Ectodermal cell (in vitro differentiated cells): ENCODE measurements at regions not wholly inside any gene's neighbourhood (a gene's known extent, or its start where the extent isn't known, plus 50 kb on each side); places are given as distances from the start of the nearest gene placed in this dataset.

Source experiments
- H3K27ac ChIP-seq: 2 replicates; pipeline ENCODE4 v1.7.0; 2013; ENCODE audit warnings: mild to moderate bottlenecking, low read depth, low read length; ENCODE audit not compliant: insufficient read depth, poor library complexity, severe bottlenecking
- H3K27me3 ChIP-seq: 2 replicates; pipeline ENCODE4 v1.7.0; 2013; ENCODE audit warnings: mild to moderate bottlenecking, low read length; ENCODE audit not compliant: insufficient read depth, control insufficient read depth, poor library complexity, severe bottlenecking
- H3K36me3 ChIP-seq: one replicate; pipeline ENCODE4 v1.7.0; 2013; ENCODE audit warnings: low read length; ENCODE audit not compliant: control insufficient read depth, insufficient read depth
- H3K4me1 ChIP-seq: one replicate; pipeline ENCODE4 v1.7.0; 2013; ENCODE audit warnings: low read length; ENCODE audit not compliant: control insufficient read depth, insufficient read depth
- H3K4me3 ChIP-seq: 2 replicates; pipeline ENCODE4 v1.7.0; 2013; ENCODE audit warnings: low read depth, low read length, control low read depth; ENCODE audit not compliant: insufficient read depth
- H3K9me3 ChIP-seq: 2 replicates; pipeline ENCODE4 v1.7.0; 2013; ENCODE audit warnings: mild to moderate bottlenecking, low read length, moderate library complexity; ENCODE audit not compliant: control insufficient read depth
- WGBS, 2 experiments: methylation state at CpG; one replicate each; pipeline ENCODE4 v1.1.7; 2013; ENCODE audit warnings: missing lambda C conversion rate in 2 of 2; 5-methylcytosine and 5-hydroxymethylcytosine counted together

DNA sequence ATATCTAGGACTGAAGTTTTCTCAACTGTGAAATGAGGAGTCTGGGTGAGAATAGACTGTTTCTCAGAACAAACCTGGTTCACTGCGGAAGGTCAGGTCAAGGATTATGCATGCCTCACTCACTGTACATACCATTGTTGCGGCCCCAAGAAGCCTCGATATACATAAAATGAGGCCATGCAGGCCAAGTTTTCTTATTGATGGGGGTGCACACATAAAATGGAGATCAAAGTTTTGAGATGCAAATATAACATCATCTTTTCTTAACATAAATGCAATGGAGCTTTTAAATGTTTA is 1366.1 kb upstream of the CELF4 start:
- no peak overlapping the region for H3K27ac ChIP-seq

DNA sequence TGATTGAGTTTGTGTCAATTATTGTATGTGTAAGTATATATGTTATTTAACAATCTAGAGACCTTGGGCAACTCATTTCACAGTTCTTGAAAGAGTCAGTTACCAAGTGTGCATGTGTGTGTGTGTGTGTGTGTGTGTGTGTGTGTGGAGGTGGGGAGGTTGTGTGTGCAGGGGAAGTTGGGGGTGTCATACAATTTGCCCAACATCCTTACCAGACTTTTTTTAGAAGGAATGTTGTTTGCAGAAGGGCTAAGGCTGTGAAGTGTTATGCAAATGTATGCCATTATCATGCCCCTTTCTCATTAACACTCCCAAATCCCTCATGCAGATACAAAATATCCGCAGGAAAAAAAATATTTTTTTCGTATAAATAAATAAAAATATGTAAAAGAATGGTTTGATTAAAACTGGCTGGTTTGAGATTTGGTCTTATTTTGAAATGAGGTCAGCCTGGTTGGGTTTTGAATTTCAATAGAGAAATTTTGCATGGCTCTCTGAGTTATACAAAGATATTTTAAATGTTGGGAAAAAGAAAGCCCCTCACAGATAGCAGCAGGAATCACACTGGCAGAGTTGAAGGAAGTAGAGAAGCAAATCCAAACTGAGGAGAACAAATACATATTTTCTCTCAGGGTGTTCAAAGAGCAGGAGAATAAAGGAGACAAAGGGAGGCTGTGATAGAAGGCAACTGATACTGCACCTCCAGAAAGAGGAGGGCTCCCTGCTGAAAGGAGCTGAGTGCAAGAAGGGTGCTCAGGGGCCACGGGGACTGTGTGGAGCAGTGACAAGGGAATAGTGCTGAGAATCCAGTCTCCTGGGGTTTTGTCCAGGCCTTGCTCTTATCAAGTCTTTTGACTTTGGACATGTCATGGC is 1365.5 kb upstream of the CELF4 start:
- no peak overlapping the region for H3K27ac ChIP-seq
- no peaks in the 10 kb centered on the region for H3K9me3 ChIP-seq
- WGBS, 2 experiments: 28 to 30% methylated on average over 1 of the region's 3 CpGs
- H3K4me1 ChIP-seq: no peaks in the 10 kb centered on the region
- H3K4me3 ChIP-seq: no peak overlapping the region
- no peaks in the 10 kb centered on the region for H3K27me3 ChIP-seq
- H3K36me3 ChIP-seq: no peaks in the 10 kb centered on the region

More for the DNA sequence above, 1366.1 kb upstream of the CELF4 start:
- Histone ChIP-seq H3K27me3 (no peaks in the 10 kb centered on the region), H3K9me3 (no peaks in the 10 kb centered on the region), H3K4me1 (no peaks in the 10 kb centered on the region), H3K36me3 (no peaks in the 10 kb centered on the region), H3K4me3 (no peak overlapping the region)
- 89 to 92% methylated on average over 3 of the region's 3 CpGs for WGBS, 2 experiments

DNA sequence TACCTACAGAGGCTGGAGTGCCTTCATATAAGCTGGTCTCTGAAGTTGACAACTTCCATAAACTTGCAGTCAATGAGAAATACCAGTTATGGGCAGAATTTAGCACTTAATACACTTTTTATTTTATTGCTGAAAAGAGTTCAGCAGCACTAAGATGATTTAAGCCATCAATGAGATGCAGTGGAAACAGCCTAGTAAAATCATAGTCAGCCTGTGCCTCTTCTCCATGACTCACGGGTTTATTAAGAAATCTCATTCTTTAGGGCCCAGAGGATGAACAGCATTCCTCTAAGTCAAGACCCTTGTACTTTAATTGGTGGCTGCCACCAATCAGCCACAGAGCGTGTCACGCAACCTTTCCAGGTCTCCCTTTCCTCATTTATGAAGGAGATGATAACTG is 1357.9 kb upstream of the CELF4 start:
- H3K4me1 ChIP-seq: no peaks in the 10 kb centered on the region
- no peak overlapping the region for H3K4me3 ChIP-seq
- H3K9me3 ChIP-seq: no peaks in the 10 kb centered on the region
- H3K27ac ChIP-seq: no peak overlapping the region
- no peaks in the 10 kb centered on the region for H3K36me3 ChIP-seq
- H3K27me3 ChIP-seq: no peaks in the 10 kb centered on the region
- WGBS, 2 experiments: 91 to 99% methylated on average over 3 of the region's 3 CpGs

DNA sequence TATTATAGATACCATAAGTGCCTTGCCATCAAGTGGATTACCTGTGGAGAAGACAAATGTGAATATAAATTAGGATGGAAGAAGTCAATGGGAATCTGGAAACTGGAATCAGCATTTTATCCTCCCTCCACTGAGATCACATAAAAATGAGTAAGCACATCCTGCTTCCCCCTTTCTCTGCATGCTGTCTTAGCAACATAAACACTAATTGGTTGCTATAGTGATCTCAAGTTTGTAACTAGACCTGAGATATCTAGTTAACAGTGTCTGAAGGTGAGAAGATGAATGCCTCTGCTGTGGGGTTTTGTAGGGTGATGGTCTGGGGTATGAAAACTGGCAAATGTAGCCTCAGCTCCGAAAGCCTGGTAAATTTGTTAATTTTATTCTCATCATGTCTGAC is 1357.5 kb upstream of the CELF4 start:
- Histone ChIP-seq H3K9me3 (no peaks in the 10 kb centered on the region), H3K27ac (no peak overlapping the region)

DNA sequence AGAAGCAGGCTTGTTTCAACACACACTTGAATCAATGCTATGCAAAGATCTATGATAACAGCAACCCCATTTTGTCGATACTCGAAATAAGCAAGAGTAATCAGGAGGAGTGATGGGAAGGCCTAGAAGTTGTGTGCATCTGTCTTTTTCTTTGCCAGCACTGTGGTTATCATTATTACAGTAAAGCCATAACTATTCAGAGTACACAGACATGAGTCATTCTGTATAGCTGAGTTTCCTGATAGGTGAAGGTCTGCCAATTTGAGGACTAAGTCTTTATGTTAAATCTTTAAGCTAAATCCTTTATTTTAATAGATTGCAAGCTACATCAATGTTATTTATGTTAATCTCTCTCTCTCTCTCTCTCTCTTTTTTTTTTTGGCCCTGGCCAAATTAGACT is 1344.4 kb upstream of the CELF4 start:
- Histone ChIP-seq H3K4me3 (no peak overlapping the region), H3K4me1 (no peaks in the 10 kb centered on the region), H3K27ac (no peak overlapping the region), H3K27me3 (no peaks in the 10 kb centered on the region), H3K9me3 (no peaks in the 10 kb centered on the region), H3K36me3 (no peaks in the 10 kb centered on the region)
- WGBS, 2 experiments: 94 to 100% methylated on average over 2 of the region's 2 CpGs

More for the DNA sequence above, 1357.5 kb upstream of the CELF4 start:
- 83% methylated on average over 1 of the region's 1 CpG; no CpG with 5 or more reads in 1 of the 2 experiments for WGBS, 2 experiments
- Histone ChIP-seq H3K27me3 (no peaks in the 10 kb centered on the region), H3K4me3 (no peak overlapping the region), H3K36me3 (no peaks in the 10 kb centered on the region), H3K4me1 (no peaks in the 10 kb centered on the region)

DNA sequence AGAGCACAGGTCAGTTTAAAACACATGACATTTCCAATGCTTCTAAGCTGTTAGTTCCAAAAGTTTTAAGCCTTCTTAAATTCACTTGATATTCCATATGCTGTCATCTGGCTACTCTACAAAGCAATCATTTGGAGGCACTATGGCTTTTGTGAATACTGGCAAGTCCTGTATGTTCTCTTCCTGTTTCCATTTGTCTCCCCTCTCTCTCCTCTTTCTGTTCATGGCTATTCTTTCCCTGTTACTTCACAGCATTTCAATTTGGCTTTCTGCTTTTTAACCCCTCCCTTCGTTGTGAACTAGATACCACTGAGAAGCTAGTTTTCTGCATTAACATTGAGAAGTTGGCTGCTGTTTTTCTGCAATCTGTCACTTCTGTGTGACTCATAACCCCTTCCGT is 1337.2 kb upstream of the CELF4 start:
- H3K36me3 ChIP-seq: no peaks in the 10 kb centered on the region
- H3K4me1 ChIP-seq: no peaks in the 10 kb centered on the region
- no peaks in the 10 kb centered on the region for H3K27me3 ChIP-seq
- no peaks in the 10 kb centered on the region for H3K9me3 ChIP-seq
- H3K4me3 ChIP-seq: no peak overlapping the region
- 69 to 81% methylated on average over 2 of the region's 2 CpGs for WGBS, 2 experiments
- no peak overlapping the region for H3K27ac ChIP-seq

DNA sequence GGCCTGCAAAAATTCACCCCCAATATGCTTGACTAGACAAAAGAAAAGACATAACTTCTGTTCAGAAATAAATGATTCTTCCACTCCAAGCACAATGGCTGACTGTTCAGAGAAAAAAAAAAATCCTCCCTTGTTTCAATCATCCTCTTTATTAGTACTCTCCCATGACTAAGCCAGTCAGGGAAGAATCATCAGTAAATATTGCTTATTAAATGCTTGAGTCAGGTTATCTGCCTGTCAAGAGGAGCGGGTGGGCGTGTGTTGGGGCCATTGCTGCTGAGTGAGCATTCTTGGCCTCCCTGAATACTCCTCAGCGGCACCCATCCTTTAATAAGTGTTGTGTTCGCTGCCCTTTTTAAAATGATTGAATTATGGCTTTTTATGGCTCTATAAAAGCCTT is 1334.8 kb upstream of the CELF4 start:
- Histone ChIP-seq H3K27me3 (no peaks in the 10 kb centered on the region), H3K27ac (no peak overlapping the region), H3K36me3 (no peaks in the 10 kb centered on the region), H3K4me3 (no peak overlapping the region), H3K4me1 (no peaks in the 10 kb centered on the region), H3K9me3 (no peaks in the 10 kb centered on the region)
- WGBS, 2 experiments: 92 to 94% methylated on average over 4 of the region's 4 CpGs

DNA sequence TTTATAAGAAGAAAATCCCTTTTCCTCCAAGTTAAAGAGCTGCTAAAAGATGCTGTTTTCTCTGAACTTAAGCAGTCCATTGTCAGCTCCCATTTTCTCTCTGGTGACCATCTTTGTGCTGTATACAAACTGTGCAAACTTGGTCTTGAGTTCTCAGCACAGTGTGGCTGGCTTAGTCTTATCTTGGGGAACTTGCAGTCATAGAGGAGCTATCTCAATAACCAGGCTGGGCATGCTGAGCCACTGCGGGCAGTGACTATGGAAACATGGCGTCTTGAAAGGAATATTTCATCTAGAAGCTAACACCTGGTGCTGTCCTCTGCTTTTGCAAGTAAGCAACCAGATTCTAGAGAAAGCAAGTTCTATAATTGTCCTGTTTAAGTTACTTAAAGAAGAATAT is 1334.4 kb upstream of the CELF4 start:
- no peaks in the 10 kb centered on the region for H3K36me3 ChIP-seq
- H3K9me3 ChIP-seq: no peaks in the 10 kb centered on the region
- WGBS, 2 experiments: 96 to 97% methylated on average over 2 of the region's 2 CpGs
- no peak overlapping the region for H3K4me3 ChIP-seq
- H3K27ac ChIP-seq: no peak overlapping the region
- no peaks in the 10 kb centered on the region for H3K4me1 ChIP-seq
- no peaks in the 10 kb centered on the region for H3K27me3 ChIP-seq

DNA sequence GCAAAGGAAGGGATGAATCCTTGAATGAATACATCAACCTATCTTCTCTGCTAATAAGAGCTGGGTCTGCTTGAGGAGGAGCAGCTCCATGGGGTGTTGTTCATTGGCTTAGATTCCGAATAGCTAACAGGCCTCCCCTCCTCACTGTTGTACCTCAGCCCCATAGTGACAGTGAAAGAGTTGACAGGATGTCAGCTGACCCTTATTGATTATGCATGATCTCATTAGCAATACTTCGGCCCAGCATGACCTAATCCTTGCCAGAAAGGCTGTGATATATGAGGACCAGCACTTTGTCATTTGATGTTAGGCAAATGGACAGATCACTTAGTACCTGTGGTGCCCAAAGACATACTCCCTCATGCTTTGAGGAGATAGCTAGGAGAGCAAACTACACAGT is 1333.7 kb upstream of the CELF4 start:
- H3K9me3 ChIP-seq: no peaks in the 10 kb centered on the region
- H3K27ac ChIP-seq: no peak overlapping the region
- H3K36me3 ChIP-seq: no peaks in the 10 kb centered on the region
- 94 to 96% methylated on average over 2 of the region's 2 CpGs for WGBS, 2 experiments
- no peak overlapping the region for H3K4me3 ChIP-seq
- no peaks in the 10 kb centered on the region for H3K4me1 ChIP-seq
- H3K27me3 ChIP-seq: no peaks in the 10 kb centered on the region

DNA sequence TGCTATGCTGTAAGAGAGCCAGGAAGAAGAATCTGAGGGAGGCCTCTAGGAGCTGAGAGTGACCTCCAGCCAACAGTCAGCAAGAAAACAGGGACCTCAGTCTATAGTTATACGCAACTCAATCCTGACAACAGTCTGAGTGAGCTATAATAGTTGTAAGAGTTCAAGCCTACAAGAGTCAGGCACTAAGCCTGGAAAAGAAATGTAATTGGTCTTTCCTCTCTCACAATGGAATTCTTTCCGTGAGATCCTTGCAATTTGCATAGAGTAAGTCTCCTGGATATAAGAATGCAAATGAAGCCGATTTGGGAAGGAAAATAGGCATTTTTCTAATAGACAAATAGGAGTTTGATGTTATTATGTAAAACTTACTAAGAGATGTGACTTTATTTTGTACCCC is 1332.6 kb upstream of the CELF4 start:
- no peaks in the 10 kb centered on the region for H3K36me3 ChIP-seq
- no peak overlapping the region for H3K4me3 ChIP-seq
- H3K27ac ChIP-seq: no peak overlapping the region
- no peaks in the 10 kb centered on the region for H3K27me3 ChIP-seq
- WGBS, 2 experiments: 71 to 93% methylated on average over 3 of the region's 3 CpGs
- H3K9me3 ChIP-seq: no peaks in the 10 kb centered on the region
- no peaks in the 10 kb centered on the region for H3K4me1 ChIP-seq
